DOHH2 (cell line): ENCODE measurements at regions not wholly inside any gene's neighbourhood (a gene's known extent, or its start where the extent isn't known, plus 50 kb on each side); places are given as distances from the start of the nearest gene placed in this dataset.

ENCODE experiments used
- H3F3A ChIP-seq: fragments of 200-600 bp; sonication (generic), shearing (Covaris generic); 2 replicates; pipeline ENCODE4 v1.6.0; 2016; ENCODE audit warnings: antibody characterized with exemption, mild to moderate bottlenecking; ENCODE audit not compliant: control insufficient read depth, insufficient read depth
- H3K27ac ChIP-seq: fragments of 200-600 bp; sonication (generic); 2 replicates; pipeline ENCODE4 v1.5.1; 2014; ENCODE audit warnings: low read depth, mild to moderate bottlenecking, low read length, moderate library complexity
- H3K27me3 ChIP-seq: fragments of 200-600 bp; sonication (generic); 2 replicates; pipeline ENCODE4 v1.6.1; 2014; ENCODE audit warnings: mild to moderate bottlenecking, low read length, mixed read lengths; ENCODE audit not compliant: control insufficient read depth
- H3K36me3 ChIP-seq: fragments of 200-600 bp; sonication (generic); 2 replicates; pipeline ENCODE4 v1.6.1; 2014; ENCODE audit warnings: mild to moderate bottlenecking, low read length, moderate library complexity, mixed read lengths; ENCODE audit not compliant: control insufficient read depth
- H3K4me1 ChIP-seq: fragments of 200-600 bp; sonication (generic); 2 replicates; pipeline ENCODE4 v1.6.1; 2014; ENCODE audit warnings: mild to moderate bottlenecking, low read length, mixed read lengths; ENCODE audit not compliant: control insufficient read depth
- H3K4me2 ChIP-seq: fragments of 200-600 bp; sonication (generic); 2 replicates; pipeline ENCODE4 v1.6.0; 2014; ENCODE audit warnings: mild to moderate bottlenecking, low read length, moderate library complexity
- H3K4me3 ChIP-seq: fragments of 200-600 bp; sonication (generic); 2 replicates; pipeline ENCODE4 v1.5.1; 2014; ENCODE audit warnings: mild to moderate bottlenecking, low read length, mixed read lengths
- H3K79me2 ChIP-seq: fragments of 200-600 bp; sonication (generic); 2 replicates; pipeline ENCODE4 v1.6.1; 2014; ENCODE audit warnings: mild to moderate bottlenecking, low read length, mixed read lengths; ENCODE audit not compliant: control insufficient read depth
- H3K9me2 ChIP-seq: fragments of 200-600 bp; sonication (generic); replicated peaks from 2 replicates; pipeline ENCODE4 v1.6.1; 2014; ENCODE audit warnings: mild to moderate bottlenecking, low read length, mixed read lengths; ENCODE audit not compliant: control insufficient read depth
- H3K9me3 ChIP-seq: fragments of 200-600 bp; sonication (generic); 2 replicates; pipeline ENCODE4 v1.6.1; 2014; ENCODE audit warnings: antibody characterized with exemption, low read length, mixed read lengths; ENCODE audit not compliant: control insufficient read depth, insufficient read depth
- H4K20me1 ChIP-seq: fragments of 200-600 bp; sonication (generic); 2 replicates; pipeline ENCODE4 v1.6.0; 2014; ENCODE audit warnings: low read depth, mild to moderate bottlenecking, antibody characterized with exemption, low read length, moderate library complexity; ENCODE audit not compliant: control insufficient read depth, insufficient read depth
- CTCF ChIP-seq: fragments of 200-600 bp; sonication (generic); IDR thresholded peaks from one replicate; pipeline ENCODE4 v1.5.1; 2014; ENCODE audit warnings: antibody characterized with exemption, mild to moderate bottlenecking, low read depth, low read length; ENCODE audit not compliant: poor library complexity, severe bottlenecking
- EZH2phosphoT487 ChIP-seq: fragments of 200-600 bp; sonication (generic); IDR thresholded peaks from 2 replicates; pipeline ENCODE4 v1.6.1; 2017; ENCODE audit warnings: borderline replicate concordance, mild to moderate bottlenecking, antibody characterized with exemption, low read length, moderate library complexity, mixed read lengths

DNA sequence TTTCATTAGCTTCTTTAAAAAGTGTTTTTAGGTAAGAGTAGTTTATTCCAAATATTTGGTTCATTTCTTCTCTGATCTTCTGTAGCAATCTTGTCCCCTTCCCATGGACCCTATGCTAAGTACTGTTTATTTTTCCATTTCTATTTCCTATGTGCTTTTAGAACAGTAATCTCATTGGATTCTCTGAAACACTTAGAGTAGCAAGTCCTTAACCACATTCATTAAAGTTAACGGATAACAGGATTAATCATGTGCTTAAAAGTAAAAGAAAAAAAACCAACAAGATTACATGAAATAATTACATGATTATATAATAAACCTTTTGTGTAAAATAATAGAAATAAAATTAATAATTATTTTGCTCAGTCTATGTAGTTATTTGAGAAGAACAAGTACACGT, 929.7 kb downstream of the C4orf33 start:
- Histone ChIP-seq H3F3A (no peaks in the 10 kb centered on the region), H3K4me2 (no peak overlapping the region), H3K9me3 (no peaks in the 10 kb centered on the region), H3K4me3 (no peak overlapping the region), H3K4me1 (peaks cover 14% of the 10 kb centered on the region), H3K9me2 (no peaks in the 10 kb centered on the region), H4K20me1 (no peaks in the 10 kb centered on the region), H3K27me3 (no peaks in the 10 kb centered on the region), H3K79me2 (no peaks in the 10 kb centered on the region), H3K27ac (no peak overlapping the region), H3K36me3 (no peaks in the 10 kb centered on the region)
- no peak for TF ChIP-seq EZH2phosphoT487
- no peak for TF ChIP-seq CTCF

- TF ChIP-seq EZH2phosphoT487 (no peak), CTCF (no peak)
- H3F3A ChIP-seq: no peaks in the 10 kb centered on the region
- H3K4me2 ChIP-seq: no peak overlapping the region
- H3K79me2 ChIP-seq: no peaks in the 10 kb centered on the region
- no peaks in the 10 kb centered on the region for H3K27me3 ChIP-seq
- no peak overlapping the region for H3K4me3 ChIP-seq
- peaks cover 14% of the 10 kb centered on the region for H3K4me1 ChIP-seq
- H3K9me2 ChIP-seq: no peaks in the 10 kb centered on the region
- no peaks in the 10 kb centered on the region for H4K20me1 ChIP-seq
- no peak overlapping the region for H3K27ac ChIP-seq
- no peaks in the 10 kb centered on the region for H3K36me3 ChIP-seq
- H3K9me3 ChIP-seq: no peaks in the 10 kb centered on the region
Measured at GRCh38 chr4:130026185-130026584, 930.2 kb downstream of the C4orf33 start.

- H3K4me1 ChIP-seq: peaks cover 14% of the 10 kb centered on the region
- no peak overlapping the region for H3K4me3 ChIP-seq
Measured at GRCh38 chr4:130027973-130028372, 932.0 kb downstream of the C4orf33 start.

More at GRCh38 chr4:130027973-130028372, 932.0 kb downstream of the C4orf33 start:
- no peak for TF ChIP-seq EZH2phosphoT487
- no peak for TF ChIP-seq CTCF
- H4K20me1 ChIP-seq: no peaks in the 10 kb centered on the region
- H3K4me2 ChIP-seq: no peak overlapping the region
- H3K36me3 ChIP-seq: no peaks in the 10 kb centered on the region
- H3K9me2 ChIP-seq: no peaks in the 10 kb centered on the region
- no peaks in the 10 kb centered on the region for H3K9me3 ChIP-seq
- H3K27me3 ChIP-seq: no peaks in the 10 kb centered on the region
- no peaks in the 10 kb centered on the region for H3F3A ChIP-seq
- no peaks in the 10 kb centered on the region for H3K79me2 ChIP-seq
- no peak overlapping the region for H3K27ac ChIP-seq
